ENCODE measurements at regions not wholly inside any gene's neighbourhood (a gene's known extent, or its start where the extent isn't known, plus 50 kb on each side); places are given as distances from the start of the nearest gene placed in this dataset.
A peak's percentile ranks its signal among the peaks of the same experiment; 100 is the strongest.

GRCh38 chr5:14090755-14091154 is 52.4 kb upstream of the TRIO start:
- DNase-seq: no peak

GRCh38 chr5:14090290-14090689 is 52.9 kb upstream of the TRIO start:
- no peak for DNase-seq

- DNase-seq: no peak
Observed at GRCh38 chr5:14089198-14089597, 53.9 kb upstream of the TRIO start.

GRCh38 chr5:14086261-14086660 is 56.9 kb upstream of the TRIO start:
- no peak for DNase-seq

- DNase-seq: no peak
Observed at GRCh38 chr5:14082973-14083372, 60.2 kb upstream of the TRIO start.

- DNase-seq: no peak
Observed at GRCh38 chr5:14082523-14082922, 60.6 kb upstream of the TRIO start.

GRCh38 chr5:14081791-14082190 is 61.4 kb upstream of the TRIO start:
- no peak for DNase-seq

- DNase-seq: no peak
Observed at GRCh38 chr5:14078716-14079115, 64.4 kb upstream of the TRIO start.

GRCh38 chr5:14077501-14077900 is 65.6 kb upstream of the TRIO start:
- DNase-seq: no peak

GRCh38 chr5:14076561-14076960 is 66.6 kb upstream of the TRIO start:
- DNase-seq: no peak

- no peak for DNase-seq
Observed at GRCh38 chr5:14075937-14076336, 67.2 kb upstream of the TRIO start.

- DNase-seq: no peak
Observed at GRCh38 chr5:14071433-14071832, 71.7 kb upstream of the TRIO start.

- DNase-seq: no peak
Observed at GRCh38 chr5:14069021-14069420, 74.1 kb upstream of the TRIO start.

- DNase-seq: no peak
Observed at GRCh38 chr5:14068136-14068535, 75.0 kb upstream of the TRIO start.

- DNase-seq: no peak
Observed at GRCh38 chr5:14066326-14066725, 76.8 kb upstream of the TRIO start.

GRCh38 chr5:14064841-14065240 is 78.3 kb upstream of the TRIO start:
- DNase-seq: no peak

GRCh38 chr5:14063691-14064090 is 79.5 kb upstream of the TRIO start:
- DNase-seq: no peak

GRCh38 chr5:14063138-14063537 is 80.0 kb upstream of the TRIO start:
- no peak for DNase-seq

GRCh38 chr5:14062178-14062577 is 81.0 kb upstream of the TRIO start:
- no peak for DNase-seq

- DNase-seq: no peak
Observed at GRCh38 chr5:14061106-14061505, 82.0 kb upstream of the TRIO start.

GRCh38 chr5:14060218-14060617 is 82.9 kb upstream of the TRIO start:
- DNase-seq: no peak

GRCh38 chr5:14059810-14060209 is 83.3 kb upstream of the TRIO start:
- no peak for DNase-seq

- no peak for DNase-seq
Observed at GRCh38 chr5:14057289-14057688, 85.9 kb upstream of the TRIO start.

- DNase-seq: no peak
Observed at GRCh38 chr5:14056039-14056438, 87.1 kb upstream of the TRIO start.

- peak; percentile 41 for DNase-seq
Observed at GRCh38 chr5:14054965-14055963, 87.9 kb upstream of the TRIO start.
